Activated CD8-positive, alpha-beta memory T cell treated with anti-CD3 and anti-CD28 coated beads for 1 hour (primary cell): ENCODE measurements at regions not wholly inside any gene's neighbourhood (a gene's known extent, or its start where the extent isn't known, plus 50 kb on each side); places are given as distances from the start of the nearest gene placed in this dataset.
"Not testable (repeated sequence)": the region's sequence is repeated elsewhere in the genome, so short reads cannot be mapped to it uniquely, and the experiment has no call there.

Experiments used
- DNase-seq, 2 donors: peaks; one replicate each; pipeline ENCODE4 v3.0.0-alpha.2; 2020; ENCODE audit warnings: low read depth in 1 of 2; ENCODE audit errors: extremely low read depth in 1 of 2

DNA sequence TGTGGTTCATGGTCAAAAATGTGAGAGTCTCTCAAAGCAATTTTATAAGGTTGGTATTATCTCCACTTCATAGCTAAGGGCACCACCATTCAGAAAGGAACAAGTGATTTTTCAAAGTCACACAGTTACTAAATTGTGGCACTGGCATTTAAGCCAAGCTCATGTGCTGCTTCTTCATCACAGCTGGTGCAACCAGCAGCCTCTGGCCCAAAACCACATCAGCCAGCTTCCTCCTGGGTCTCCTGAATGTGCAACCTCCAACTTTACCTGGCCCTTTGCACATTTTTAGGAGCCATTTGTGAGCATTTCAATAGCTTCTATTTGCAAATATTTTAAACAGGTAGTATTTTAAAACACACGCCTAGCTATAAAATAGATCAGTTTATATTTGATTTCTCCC lies 293.7 kb downstream of the BCL11A start:
- no peak for DNase-seq

DNA sequence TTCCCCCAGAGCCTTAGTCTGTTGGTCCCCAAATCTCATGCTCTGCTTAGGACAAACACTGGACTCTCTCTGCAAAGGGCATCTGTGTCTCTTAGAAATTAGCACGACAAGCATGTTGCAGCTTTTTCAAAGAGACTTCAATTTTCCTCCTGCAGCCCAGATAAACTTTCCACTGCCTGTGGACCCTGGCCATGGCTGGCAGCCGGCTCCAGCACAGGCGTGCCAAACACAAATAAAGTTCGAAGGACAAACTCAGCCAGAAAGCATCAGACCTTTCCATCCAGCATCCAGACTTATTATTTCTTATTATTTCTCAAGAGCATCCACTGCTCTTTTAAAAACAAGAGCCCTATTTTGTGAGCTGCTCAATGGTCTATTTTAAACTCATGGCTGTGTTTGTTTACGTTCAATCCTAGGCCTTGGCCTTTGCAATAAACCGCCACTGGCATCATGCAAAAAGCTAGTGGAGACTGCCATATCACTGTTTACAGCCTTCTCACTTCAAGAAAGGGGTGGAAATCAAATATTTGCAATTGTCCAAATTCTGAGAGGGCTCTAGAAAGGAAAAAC lies 300.8 kb downstream of the BCL11A start:
- DNase-seq, result no peak

DNA sequence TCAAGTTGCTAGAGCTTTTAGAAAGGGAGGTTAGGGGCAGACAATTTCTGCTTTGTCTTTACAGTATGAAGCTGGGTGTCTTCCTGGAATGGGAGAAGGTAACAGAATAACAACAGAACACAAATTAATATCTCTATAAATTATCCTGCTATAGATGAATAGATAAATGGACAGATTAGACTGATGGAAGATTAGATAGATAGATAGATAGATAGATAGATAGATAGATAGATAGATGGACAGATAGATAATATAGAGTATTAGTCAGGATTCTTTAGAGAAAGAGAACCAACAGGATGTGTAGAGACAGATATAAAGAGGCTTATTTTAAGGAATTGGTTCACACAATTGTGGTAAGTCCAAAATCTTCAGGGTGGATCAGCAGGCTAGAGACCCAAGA lies 302.2 kb downstream of the BCL11A start:
- DNase-seq, result no peak

DNA sequence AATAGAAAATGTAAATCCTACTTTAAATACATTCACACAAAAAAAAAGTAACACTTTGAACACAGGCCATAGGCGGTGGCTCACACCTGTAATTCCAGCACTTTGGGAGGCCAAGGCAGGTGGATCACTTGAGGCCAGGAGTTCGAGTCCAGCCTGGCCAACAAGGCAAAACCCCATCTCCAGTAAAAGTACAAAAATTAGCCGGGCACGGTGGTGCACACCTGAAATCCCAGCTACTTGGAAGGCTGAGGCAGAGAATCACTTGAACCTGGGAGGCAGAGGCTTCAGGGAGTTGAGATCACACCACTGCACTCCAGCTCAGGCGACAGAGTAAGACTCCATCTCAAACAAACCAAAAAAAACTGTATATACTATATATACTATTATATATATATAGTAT lies 303.6 kb downstream of the BCL11A start:
- DNase-seq, result no peak

DNA sequence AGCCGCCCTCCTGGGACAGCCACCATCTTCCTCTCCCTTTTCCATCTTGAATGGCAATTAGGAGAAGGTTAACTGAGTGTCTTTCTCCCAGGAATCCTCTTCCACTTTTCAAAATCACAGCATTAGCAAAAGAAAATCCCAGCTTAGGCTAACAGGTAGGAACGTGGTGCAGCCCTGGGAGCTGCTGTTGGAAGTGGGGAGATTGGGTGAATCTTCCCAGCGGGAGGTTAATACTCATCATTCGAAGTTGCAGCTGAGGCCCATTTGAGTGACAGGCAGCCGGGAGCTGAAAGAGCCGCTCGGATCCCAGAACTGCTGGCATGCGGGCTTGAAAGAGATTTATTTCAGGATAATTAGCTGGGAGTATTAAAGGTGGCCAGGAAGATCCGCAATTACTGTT lies 306.0 kb downstream of the BCL11A start:
- no peak for DNase-seq

DNA sequence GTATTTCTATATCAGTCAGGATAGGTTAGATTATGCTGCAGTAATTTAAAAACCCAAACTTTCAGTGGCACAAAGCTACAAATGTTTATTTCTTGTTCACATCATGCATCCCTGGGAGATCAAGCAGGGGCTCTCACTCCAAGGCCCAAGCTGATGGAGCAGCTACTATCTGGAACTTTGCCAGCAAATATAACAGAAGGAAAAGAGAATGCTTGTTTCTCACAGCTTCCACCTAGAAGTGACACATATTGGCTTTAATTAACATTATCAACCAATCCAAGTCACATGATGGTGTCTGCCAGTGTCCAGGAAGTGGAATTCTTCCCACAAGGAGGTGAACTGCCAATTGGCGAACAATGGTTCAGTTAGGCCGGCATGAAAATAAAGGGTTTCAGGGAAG lies 306.9 kb downstream of the BCL11A start:
- DNase-seq, result no peak

DNA sequence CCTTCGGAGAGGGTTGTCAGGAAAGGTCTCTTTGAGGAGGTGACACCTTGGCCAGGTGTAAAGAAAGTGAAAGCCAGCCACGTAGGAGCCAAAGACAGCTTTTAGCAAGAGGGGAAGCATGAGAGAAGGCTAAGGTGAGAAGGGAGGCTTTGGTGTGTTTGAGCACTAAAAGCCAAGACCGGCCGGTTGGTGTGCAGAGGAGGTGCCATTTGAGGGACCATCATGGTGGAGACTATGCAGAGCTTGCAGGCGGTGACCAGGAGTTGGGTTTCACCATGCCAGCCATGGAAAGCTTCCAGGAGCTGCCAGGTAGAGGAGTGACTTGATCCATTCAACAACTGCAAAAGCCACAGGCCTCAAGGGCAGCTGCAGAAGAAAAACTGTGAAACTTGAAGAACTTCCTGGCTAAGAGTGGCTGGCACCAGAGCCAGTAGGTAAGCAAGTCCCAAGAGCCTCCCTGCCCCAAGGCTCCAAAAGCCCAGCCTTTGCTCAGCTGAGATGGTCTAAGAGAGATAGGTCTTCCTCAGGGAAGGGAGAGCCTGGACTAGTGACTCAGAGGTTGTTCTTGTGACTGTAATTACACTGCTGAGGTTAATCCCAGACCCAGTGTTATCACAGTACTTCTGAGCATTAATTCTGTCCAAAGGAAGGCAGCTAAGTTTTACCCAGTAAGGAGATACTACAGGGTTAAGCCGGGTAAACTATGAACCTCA lies 319.0 kb downstream of the BCL11A start:
- no peak for DNase-seq

DNA sequence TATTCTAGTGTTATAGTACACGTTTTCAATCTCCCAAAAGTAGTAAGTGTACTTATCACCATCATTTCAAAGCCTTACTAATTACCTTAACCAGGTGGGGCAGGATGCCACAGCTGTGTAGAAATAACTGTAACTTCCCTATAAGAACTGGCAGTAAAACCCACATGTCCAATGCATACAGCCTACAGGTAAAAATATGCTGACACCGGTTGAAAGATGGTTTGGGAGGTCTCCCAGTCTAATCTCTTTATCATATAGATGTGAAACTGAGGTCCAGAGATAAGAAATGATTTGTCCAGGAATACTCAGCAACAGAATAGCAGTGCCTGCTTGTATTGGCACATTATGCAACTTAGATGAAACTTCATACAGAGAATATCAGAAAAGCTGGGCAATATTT lies 322.9 kb downstream of the BCL11A start:
- no peak for DNase-seq

DNA sequence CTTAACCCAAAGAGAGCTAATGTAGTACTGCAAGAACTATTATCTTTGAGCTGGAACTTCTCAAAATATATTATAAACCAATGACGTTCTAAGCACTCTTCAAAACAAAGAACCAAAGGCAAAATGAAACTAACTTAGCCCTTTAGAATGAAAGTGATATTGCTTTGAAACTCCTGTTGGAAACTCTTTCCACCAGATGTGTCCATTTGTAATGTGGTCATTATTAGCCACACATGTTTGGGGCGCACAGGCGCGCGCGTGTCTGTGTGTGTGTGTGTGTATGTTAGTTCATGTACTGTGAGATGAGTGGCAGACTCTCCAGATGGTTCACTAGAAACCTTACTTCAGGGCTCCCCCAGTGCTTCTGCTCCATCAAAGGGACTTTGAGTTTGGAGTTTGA lies 323.4 kb downstream of the BCL11A start:
- DNase-seq, result no peak

DNA sequence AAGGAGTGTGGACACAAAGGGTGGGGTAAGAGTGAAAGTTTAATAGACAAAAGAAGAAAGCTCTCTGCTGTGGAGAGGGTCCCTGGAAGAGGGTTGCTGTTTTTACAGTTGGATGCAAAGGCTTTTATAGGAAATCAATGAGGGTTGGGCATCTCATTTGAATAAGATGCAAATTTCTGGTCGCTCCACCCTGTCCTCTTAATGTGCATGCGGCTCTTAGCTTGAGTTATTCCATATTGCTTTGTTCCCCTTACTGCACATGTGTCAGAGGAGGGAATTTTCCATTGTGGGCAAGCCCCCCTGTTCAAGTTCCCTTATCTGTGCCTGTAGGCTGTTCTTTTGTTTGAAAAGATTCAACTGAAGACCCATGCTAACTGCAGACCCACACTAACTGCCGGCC lies 326.5 kb downstream of the BCL11A start:
- no peak for DNase-seq

DNA sequence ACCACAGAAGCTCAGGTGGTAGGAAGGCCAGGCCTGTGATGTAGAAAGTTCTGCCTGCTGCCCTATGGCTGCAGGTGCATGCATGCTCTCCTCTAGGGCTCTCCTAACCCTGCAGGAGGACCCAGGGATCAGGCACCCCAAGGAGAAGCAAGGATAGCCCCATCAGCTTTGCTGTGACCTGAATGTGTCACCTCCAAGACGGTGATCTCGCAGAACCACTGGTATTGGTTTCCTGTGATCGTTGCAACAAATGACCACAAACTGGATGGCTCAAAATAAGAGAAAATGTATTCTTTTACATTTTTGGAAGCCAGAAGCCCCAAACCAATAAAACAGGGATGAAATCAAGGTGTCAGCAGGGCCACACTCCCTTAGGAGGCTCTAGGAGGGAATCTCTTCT lies 327.3 kb downstream of the BCL11A start:
- DNase-seq, result no peak

DNA sequence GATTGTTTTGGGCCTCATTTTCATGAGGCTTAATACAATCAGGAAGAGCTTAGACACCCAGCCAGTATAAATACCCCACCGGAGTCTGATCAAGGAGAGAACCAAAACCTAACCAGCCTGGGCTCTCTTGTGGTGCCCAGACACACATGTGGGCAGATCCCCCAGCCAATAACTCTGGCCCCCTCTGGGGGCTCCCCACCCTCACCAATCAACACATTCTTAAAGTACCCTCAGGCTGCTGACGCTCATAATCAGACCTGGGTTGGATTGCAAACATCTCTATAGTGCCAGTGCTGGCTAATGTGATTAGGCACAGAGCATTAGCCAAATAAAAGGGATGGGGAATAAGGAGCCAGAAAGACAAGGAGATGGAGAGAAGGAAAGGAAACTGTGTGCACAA lies 329.6 kb downstream of the BCL11A start:
- no peak for DNase-seq

DNA sequence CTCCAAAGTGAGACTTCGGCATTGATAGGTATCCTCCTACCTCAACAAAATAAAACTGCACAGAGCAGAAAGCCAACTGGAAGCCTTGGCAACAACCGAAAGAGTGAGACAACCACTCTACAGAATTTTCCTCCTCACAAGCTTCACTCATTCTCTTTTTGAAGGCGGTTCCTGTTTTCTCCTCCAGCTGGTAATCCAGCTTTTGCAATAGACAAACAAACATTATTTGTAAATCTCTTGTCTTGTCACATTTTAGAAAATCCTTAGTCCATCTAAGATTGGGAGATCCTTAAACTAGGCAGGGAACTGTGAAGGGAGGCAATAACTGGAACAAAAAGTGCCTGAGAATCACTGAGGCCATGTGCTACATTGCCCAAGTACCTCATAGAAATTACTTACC lies 332.4 kb downstream of the BCL11A start:
- DNase-seq, result no peak

DNA sequence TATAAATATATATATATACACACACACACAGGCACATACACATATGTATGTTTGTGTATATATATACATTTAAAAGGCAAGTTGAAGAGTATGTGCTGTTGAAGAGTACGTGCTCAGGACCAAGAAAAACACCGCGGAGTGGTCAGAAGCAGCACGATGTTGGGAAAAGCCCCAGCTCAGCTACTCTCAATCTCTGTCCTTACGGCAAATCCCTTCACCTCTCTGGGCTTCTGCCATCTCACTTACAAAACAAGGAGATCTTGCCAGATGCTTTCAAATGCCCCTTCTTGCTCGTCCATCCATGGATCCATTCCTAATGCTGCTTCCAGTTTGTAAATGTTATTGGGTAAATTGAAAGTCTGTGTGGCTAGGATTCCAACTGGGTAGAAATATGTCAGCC lies 333.9 kb downstream of the BCL11A start:
- no peak for DNase-seq

DNA sequence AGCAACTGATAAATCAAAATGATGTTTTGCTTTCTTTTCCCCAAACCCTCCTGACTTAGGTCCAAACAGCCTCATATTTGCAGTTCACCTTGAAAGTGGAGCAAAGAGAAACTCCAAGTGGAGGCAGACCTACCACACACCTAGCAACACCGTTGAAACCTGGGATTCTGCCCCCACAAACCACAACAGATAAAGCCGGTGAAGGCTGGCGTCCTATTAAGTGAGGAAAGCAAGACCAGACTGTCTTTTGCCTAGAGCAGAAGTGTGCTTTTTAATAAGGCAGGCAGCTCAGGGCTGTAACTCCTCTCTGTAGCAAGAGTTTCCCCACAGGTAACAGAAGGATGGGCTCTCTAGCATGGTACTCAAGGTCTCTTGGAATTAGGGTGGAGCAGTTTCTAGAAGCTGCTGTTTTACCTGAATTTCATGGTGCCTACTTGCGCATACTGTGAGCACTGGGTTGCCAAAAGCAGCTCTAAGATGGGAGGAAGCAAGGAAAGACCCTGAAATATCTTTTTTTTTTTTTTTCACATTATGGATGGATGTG lies 336.9 kb downstream of the BCL11A start:
- DNase-seq, result no peak

DNA sequence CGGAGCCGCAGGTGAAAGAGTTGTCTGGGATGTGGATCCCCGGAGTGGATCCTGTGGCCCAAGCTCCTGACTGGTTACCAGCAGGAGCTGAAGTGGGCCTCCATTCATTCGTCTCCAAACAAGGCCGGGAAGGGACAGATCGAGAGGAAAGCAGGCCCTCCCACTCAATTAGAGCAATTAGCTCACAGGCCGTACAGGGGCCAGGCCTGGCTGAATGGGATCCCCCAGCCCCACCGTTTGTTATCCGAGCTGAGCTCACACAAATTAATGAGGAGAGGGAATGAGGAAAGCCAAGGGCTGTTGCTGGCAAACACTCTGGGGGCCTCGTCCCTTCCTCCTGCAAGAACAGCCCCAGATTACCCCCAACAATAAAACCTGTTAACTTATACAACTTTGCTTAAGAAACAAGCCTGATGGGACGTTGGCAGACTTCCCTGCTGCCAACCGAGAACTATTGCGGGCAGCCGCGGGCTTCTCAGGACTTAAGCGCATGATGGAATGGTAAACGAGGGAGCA lies 338.0 kb downstream of the BCL11A start:
- DNase-seq, result no peak

DNA sequence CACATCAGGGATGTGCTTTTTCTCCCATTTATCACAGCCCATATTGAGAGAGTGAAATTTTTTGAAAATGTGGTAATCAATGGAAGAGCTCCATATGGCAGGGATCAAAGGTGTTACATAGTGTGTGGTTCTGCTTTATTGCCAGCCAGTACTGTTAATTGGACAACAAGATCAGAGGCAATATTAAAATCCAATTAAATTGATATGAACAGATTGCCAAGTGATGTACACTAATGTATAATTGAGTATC lies 338.9 kb downstream of the BCL11A start:
- no peak for DNase-seq

DNA sequence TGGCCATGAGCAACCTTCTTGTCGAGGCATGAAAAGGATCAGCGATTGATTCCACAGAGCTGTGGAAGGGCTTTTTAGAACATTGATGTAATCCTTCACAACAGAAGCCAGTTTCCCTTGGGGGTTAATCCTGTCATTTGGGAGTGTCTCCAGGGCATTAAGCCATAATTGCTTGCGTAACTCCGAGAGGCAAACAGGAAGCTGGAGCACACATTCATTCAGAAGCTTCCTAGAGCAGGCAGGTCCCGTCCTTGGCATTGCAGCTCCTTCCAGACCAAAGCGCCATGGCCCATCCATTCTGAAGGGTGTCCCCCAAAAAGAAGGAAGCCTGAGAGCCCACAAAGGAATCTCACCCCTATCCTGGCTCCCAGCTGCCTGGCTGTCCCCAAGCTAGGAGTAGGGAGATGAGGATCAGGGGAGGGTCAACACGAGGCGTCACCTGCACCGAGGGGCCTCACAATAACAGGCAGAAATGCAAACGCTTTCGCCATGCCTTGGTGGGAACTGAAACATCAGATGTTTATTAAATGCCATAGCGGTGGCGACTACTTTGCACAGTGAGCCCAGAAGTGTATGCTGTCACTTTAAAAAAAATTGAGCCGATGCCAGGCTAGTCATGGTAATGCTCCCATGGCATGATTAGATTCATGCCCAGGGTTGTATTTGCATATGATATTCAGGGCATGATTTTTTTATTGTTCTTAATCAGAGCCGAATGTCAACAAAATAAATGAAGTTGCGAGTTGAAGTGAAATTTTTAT lies 339.4 kb downstream of the BCL11A start:
- DNase-seq, result no peak

DNA sequence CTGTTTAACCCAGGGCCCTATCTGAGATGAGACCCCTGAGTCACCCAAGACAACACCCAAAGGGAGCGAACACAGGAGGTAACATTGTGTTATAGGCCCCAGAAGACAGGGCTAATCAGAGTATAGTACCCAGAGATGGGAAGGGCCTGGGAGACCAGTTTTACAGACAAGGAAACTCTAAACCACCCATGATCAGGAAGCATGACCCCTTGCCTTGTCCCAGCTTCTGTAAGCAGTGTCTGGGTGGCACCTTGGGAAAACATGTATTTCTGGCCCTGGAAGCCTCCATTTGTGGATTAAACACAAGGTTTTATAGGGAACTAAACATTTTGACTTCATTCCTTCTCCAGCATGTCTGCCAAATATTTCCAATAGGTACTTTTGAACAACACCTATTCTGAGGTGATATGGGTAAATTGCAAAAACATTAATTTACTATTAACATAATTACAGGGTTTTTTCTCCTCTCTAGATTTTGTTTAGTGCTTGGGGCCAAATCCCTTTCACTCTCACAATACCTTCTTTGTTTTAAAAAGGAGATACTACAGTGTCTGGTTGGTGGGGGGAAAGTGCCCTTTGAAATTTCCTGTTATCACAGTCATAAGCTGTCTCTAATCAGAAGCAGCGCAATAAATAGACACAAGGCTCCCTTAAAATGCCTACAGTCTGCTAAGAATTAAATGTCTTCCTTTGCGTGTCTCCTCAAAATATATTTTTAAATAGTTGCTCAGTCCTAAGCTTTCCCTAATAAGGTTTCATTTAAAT lies 341.1 kb downstream of the BCL11A start:
- DNase-seq, result no peak

DNA sequence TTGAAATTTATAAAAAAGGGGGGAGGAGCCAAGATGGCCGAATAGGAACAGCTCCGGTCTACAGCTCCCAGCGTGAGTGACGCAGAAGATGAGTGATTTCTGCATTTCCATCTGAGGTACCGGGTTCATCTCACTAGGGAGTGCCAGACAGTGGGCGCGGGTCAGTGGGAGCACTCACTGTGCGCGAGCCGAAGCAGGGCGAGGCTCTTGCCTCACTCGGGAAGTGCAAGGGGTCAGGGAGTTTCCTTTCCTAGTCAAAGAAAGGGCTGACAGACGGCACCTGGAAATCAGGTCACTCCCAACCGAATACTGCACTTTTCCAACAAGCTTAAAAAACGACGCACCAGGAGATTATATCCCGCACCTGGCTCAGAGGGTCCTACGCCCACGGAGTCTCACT lies 364.4 kb downstream of the BCL11A start:
- not testable (repeated sequence) for DNase-seq

DNA sequence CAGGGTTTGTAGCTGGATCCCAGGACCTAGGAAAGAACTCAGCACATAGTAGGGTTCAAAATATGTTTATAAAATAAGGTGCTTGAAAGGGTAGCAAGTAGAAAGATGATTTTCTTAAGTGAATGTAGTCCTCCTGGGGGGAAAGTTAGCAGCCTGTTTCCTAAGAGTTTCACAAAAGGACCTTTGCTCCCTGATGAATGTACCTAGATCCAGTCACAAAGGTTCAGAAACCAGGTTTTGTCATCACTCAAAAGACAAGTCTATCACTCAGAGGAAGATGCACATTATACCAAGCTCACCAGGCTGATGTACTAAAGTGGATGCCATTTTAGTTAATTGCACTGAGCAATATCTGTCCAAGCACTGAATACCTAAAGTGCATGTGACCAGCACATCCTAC lies 378.2 kb downstream of the BCL11A start:
- no peak for DNase-seq
